ENCODE measurements at regions not wholly inside any gene's neighbourhood (a gene's known extent, or its start where the extent isn't known, plus 50 kb on each side); places are given as distances from the start of the nearest gene placed in this dataset.
"Not testable (repeated sequence)": the region's sequence is repeated elsewhere in the genome, so short reads cannot be mapped to it uniquely, and the experiment has no call there.

GRCh38 chr1:221284028-221284427, 404.8 kb downstream of the HLX start:
- Histone ChIP-seq H3K9me3 (no peaks in the 10 kb centered on the region), H3K4me1 (no peaks in the 10 kb centered on the region), H3K36me3 (no peaks in the 10 kb centered on the region), H3K4me3 (no peak overlapping the region), H3K27ac (no peak overlapping the region), H3K27me3 (no peaks in the 10 kb centered on the region)
- TF ChIP-seq POLR2A (IDR thresholded peaks at IDR 0.05) (no peak), CTCF (IDR thresholded peaks at IDR 0.05) (no peak)
- no peak for DNase-seq

GRCh38 chr1:221284991-221285390, 405.7 kb downstream of the HLX start:
- H3K36me3 ChIP-seq, H3K27ac ChIP-seq, H3K4me3 ChIP-seq, H3K4me1 ChIP-seq, H3K9me3 ChIP-seq, DNase-seq, H3K27me3 ChIP-seq: not testable (repeated sequence)

DNA sequence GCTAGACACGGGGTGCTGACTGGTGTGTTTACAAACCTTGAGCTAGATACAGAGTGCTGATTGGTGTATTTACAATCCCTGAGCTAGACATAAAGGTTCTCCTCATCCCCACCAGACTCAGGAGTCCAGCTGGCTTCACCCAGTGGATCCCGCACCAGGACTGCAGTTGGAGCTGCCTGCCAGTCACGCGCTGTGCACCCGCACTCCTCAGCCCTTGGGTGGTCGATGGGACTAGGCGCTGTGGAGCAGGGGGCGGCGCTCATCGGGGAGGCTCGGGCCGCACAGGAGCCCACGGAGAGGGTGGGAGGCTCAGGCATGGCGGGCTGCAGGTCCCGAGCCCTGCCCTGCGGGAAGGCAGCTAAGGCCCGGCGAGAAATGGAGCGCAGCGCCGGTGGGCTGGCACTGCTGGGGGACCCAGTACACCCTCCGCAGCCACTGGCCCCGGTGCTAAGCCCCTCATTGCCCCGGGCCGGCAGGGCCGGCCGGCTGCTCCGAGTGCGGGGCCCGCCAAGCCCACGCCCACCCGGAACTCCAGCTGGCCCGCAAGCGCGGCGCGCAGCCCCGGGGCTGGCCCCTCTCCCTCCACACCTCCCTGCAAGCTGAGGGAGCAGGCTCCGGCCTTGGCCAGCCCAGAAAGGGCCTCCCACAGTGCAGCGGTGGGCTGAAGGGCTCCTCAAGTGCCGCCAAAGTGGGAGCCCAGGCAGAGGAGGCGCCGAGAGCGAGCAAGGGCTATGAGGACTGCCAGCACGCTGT, 406.4 kb downstream of the HLX start:
- H3K36me3 ChIP-seq, DNase-seq, H3K27ac ChIP-seq, H3K9me3 ChIP-seq, H3K4me3 ChIP-seq, H3K27me3 ChIP-seq, H3K4me1 ChIP-seq: not testable (repeated sequence)

GRCh38 chr1:221286399-221286798, 407.2 kb downstream of the HLX start:
- H3K27me3 ChIP-seq: no peaks in the 10 kb centered on the region
- DNase-seq: no peak
- no peak overlapping the region for H3K4me3 ChIP-seq
- no peaks in the 10 kb centered on the region for H3K4me1 ChIP-seq
- H3K36me3 ChIP-seq: no peaks in the 10 kb centered on the region
- no peaks in the 10 kb centered on the region for H3K9me3 ChIP-seq
- TF ChIP-seq CTCF (IDR thresholded peaks at IDR 0.05) (no peak), POLR2A (IDR thresholded peaks at IDR 0.05) (no peak)
- no peak overlapping the region for H3K27ac ChIP-seq

GRCh38 chr1:221289103-221289502, 409.9 kb downstream of the HLX start:
- TF ChIP-seq POLR2A (IDR thresholded peaks at IDR 0.05): no peak
- DNase-seq: no peak
- H3K9me3 ChIP-seq: no peaks in the 10 kb centered on the region
- H3K36me3 ChIP-seq: no peaks in the 10 kb centered on the region
- H3K4me3 ChIP-seq: no peak overlapping the region
- no peaks in the 10 kb centered on the region for H3K4me1 ChIP-seq
- H3K27ac ChIP-seq: no peak overlapping the region
- no peaks in the 10 kb centered on the region for H3K27me3 ChIP-seq

- no peaks in the 10 kb centered on the region for H3K4me1 ChIP-seq
- H3K4me3 ChIP-seq: no peak overlapping the region
- no peaks in the 10 kb centered on the region for H3K27me3 ChIP-seq
- H3K36me3 ChIP-seq: no peaks in the 10 kb centered on the region
- no peaks in the 10 kb centered on the region for H3K9me3 ChIP-seq
- H3K27ac ChIP-seq: no peak overlapping the region
- TF ChIP-seq POLR2A (IDR thresholded peaks at IDR 0.05) (no peak), CTCF (IDR thresholded peaks at IDR 0.05) (no peak)
- DNase-seq: no peak
Measured at GRCh38 chr1:221290669-221291068, 411.4 kb downstream of the HLX start.

DNA sequence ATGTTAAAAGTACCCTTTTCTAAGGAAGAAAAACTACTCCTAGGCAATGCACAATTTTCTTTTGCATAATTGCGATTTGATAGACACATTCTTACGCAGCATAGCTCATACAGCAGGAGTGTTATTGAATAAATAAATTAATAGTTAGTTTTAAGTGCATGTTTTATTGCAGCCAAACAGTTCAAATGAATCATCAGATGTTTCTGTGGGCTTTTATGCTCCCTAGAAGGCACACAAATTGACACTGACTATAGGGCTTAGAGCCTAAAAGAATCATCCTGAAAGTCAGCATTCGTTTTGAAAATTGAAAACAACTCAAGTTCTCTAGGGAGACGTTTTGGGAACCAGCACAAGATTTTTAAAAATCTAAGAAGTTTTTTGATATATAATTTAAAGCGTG, 411.9 kb downstream of the HLX start:
- Histone ChIP-seq H3K27ac (no peak overlapping the region), H3K4me3 (no peak overlapping the region), H3K4me1 (no peaks in the 10 kb centered on the region), H3K27me3 (no peaks in the 10 kb centered on the region), H3K9me3 (no peaks in the 10 kb centered on the region), H3K36me3 (no peaks in the 10 kb centered on the region)
- no peak for DNase-seq
- TF ChIP-seq POLR2A (IDR thresholded peaks at IDR 0.05) (no peak), CTCF (IDR thresholded peaks at IDR 0.05) (no peak)

Measured in Peyer's patch (tissue), 4 donors.